Right lobe of liver (tissue), 4 donors: ENCODE measurements at regions not wholly inside any gene's neighbourhood (a gene's known extent, or its start where the extent isn't known, plus 50 kb on each side); places are given as distances from the start of the nearest gene placed in this dataset.

Source experiments
- POLR2A ChIP-seq: fragments of 450-650 bp; IDR thresholded peaks from one replicate; pipeline ENCODE4 v1.6.1; 2017; ENCODE audit warnings: antibody characterized with exemption, mild to moderate bottlenecking
- TF ChIP-seq, protein P1 (sequence below), 4 donors: fragments of 200-600 bp in 3 of 4; fragments of 450-650 bp in 1 of 4; IDR thresholded peaks; one replicate each; pipeline versions ENCODE4 v1.5.1 to v1.8.0; 2016 to 2022; ENCODE audit warnings: antibody characterized with exemption in 4 of 4, mild to moderate bottlenecking in 2 of 4
- donor health status: DM: no; HTN: no; CAD: no.
- donor health status: DM: no; HTN: no; CAD: no.
- donor health status: DM: no; HTN: yes; CAD: no.

DNA sequence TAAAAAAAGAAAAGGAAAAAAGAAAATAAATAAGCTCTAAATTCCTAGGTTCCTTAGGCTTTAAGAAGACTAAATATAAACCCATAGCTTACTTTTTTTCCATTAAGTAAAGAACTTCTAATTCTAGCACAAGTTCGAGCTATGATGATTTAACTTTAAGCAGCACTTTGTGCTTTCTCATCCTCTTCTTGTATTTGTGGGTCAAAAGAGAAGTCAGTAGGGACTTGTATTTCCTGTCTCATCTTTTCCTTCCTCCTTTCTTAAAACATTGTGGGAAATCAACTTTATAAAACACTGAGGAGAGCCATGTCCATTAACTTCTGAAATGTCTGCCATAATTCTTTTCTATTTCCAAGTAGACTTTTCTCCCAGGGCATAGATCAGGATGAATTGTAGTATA is 637.7 kb upstream of the CITED2 start:
- TF ChIP-seq POLR2A, result no peak
- TF ChIP-seq, protein P1, sequence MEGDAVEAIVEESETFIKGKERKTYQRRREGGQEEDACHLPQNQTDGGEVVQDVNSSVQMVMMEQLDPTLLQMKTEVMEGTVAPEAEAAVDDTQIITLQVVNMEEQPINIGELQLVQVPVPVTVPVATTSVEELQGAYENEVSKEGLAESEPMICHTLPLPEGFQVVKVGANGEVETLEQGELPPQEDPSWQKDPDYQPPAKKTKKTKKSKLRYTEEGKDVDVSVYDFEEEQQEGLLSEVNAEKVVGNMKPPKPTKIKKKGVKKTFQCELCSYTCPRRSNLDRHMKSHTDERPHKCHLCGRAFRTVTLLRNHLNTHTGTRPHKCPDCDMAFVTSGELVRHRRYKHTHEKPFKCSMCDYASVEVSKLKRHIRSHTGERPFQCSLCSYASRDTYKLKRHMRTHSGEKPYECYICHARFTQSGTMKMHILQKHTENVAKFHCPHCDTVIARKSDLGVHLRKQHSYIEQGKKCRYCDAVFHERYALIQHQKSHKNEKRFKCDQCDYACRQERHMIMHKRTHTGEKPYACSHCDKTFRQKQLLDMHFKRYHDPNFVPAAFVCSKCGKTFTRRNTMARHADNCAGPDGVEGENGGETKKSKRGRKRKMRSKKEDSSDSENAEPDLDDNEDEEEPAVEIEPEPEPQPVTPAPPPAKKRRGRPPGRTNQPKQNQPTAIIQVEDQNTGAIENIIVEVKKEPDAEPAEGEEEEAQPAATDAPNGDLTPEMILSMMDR (IDR thresholded peaks at IDR 0.05), result no peak
